Mesendoderm (in vitro differentiated cells): ENCODE measurements at regions not wholly inside any gene's neighbourhood (a gene's known extent, or its start where the extent isn't known, plus 50 kb on each side); places are given as distances from the start of the nearest gene placed in this dataset.

Experiments
- DNase-seq: peaks from one replicate; pipeline ENCODE4 v3.0.0; 2013
- H2AK5ac ChIP-seq: 2 replicates; pipeline ENCODE4 v1.6.1; 2013; ENCODE audit warnings: low read length, inconsistent platforms
- H2BK120ac ChIP-seq: 2 replicates; pipeline ENCODE4 v1.6.1; 2013; ENCODE audit warnings: low read depth, mild to moderate bottlenecking, low read length, moderate library complexity, mixed read lengths
- H2BK15ac ChIP-seq: replicated peaks from 2 replicates; pipeline ENCODE4 v1.6.1; 2013; ENCODE audit warnings: low read depth, mild to moderate bottlenecking, moderate library complexity
- H2BK5ac ChIP-seq: 2 replicates; pipeline ENCODE4 v1.6.1; 2013; ENCODE audit warnings: low read length, inconsistent platforms
- H3K18ac ChIP-seq: 2 replicates; pipeline ENCODE4 v1.6.1; 2013; ENCODE audit warnings: mild to moderate bottlenecking, low read length, mixed read lengths
- H3K23ac ChIP-seq: one replicate; pipeline ENCODE4 v1.6.1; 2013; ENCODE audit warnings: low read length
- H3K27ac ChIP-seq: 2 replicates; pipeline ENCODE4 v1.5.1; 2013; ENCODE audit warnings: low read depth, mild to moderate bottlenecking, inconsistent platforms, low read length, moderate library complexity
- H3K27me3 ChIP-seq: 2 replicates; pipeline ENCODE4 v1.6.1; 2013; ENCODE audit warnings: low read length, control low read depth, mild to moderate bottlenecking, inconsistent platforms; ENCODE audit not compliant: insufficient read depth, poor library complexity
- H3K36me3 ChIP-seq: 2 replicates; pipeline ENCODE4 v1.6.1; 2013; ENCODE audit warnings: low read length, inconsistent platforms; ENCODE audit not compliant: control insufficient read depth, insufficient read depth
- H3K4ac ChIP-seq: one replicate; pipeline ENCODE4 v1.6.1; 2013; ENCODE audit warnings: low read depth, mild to moderate bottlenecking, low read length, moderate library complexity
- H3K4me1 ChIP-seq: 2 replicates; pipeline ENCODE4 v1.6.1; 2013; ENCODE audit warnings: low read depth, low read length, inconsistent platforms; ENCODE audit not compliant: control insufficient read depth
- H3K4me2 ChIP-seq: 2 replicates; pipeline ENCODE4 v1.6.1; 2013; ENCODE audit warnings: low read length
- H3K4me3 ChIP-seq: 2 replicates; pipeline ENCODE4 v1.5.1; 2013; ENCODE audit warnings: mild to moderate bottlenecking, low read length
- H3K56ac ChIP-seq: one replicate; pipeline ENCODE4 v1.6.1; 2013; ENCODE audit warnings: low read length
- H3K79me1 ChIP-seq: 2 replicates; pipeline ENCODE4 v1.6.1; 2013; ENCODE audit warnings: low read length, inconsistent platforms
- H3K79me2 ChIP-seq: 2 replicates; pipeline ENCODE4 v1.6.1; 2013; ENCODE audit warnings: mild to moderate bottlenecking, low read length; ENCODE audit not compliant: control insufficient read depth, insufficient read depth
- H3K9ac ChIP-seq: 2 replicates; pipeline ENCODE4 v1.6.1; 2013; ENCODE audit warnings: low read length, inconsistent platforms
- H4K5ac ChIP-seq: one replicate; pipeline ENCODE4 v1.6.1; 2013; ENCODE audit warnings: low read length
- H4K8ac ChIP-seq: one replicate; pipeline ENCODE4 v1.6.1; 2013; ENCODE audit warnings: low read depth, mild to moderate bottlenecking, control low read depth, low read length, moderate library complexity
- WGBS: extraction: QIAGEN DNeasy Blood & Tissue Kit; methylation state at CpG from one replicate; pipeline ENCODE4 v1.1.7; 2013; ENCODE audit warnings: low lambda C conversion rate, missing lambda C conversion rate; ENCODE audit not compliant: insufficient coverage; ENCODE audit errors: extremely low coverage; 5-methylcytosine and 5-hydroxymethylcytosine counted together

GRCh38 chr6:90758741-90759140 is 171.9 kb upstream of the MAP3K7 start:
- Histone ChIP-seq H4K8ac (no peak overlapping the region), H3K79me1 (no peaks in the 10 kb centered on the region), H3K4ac (no peak overlapping the region), H3K18ac (no peak overlapping the region), H2BK120ac (no peak overlapping the region), H3K4me3 (no peak overlapping the region), H3K36me3 (no peaks in the 10 kb centered on the region), H3K4me2 (no peak overlapping the region), H2BK5ac (no peak overlapping the region), H4K5ac (no peak overlapping the region), H3K79me2 (no peaks in the 10 kb centered on the region), H2BK15ac (no peak overlapping the region), H2AK5ac (no peak overlapping the region), H3K56ac (no peak overlapping the region), H3K27ac (no peak overlapping the region), H3K4me1 (no peaks in the 10 kb centered on the region), H3K9ac (no peak overlapping the region), H3K27me3 (no peaks in the 10 kb centered on the region), H3K23ac (no peak overlapping the region)
- DNase-seq: peak; percentile 16
- WGBS: no CpG with 5 or more reads among the region's 3 CpGs

GRCh38 chr6:90753820-90754643 is 167.2 kb upstream of the MAP3K7 start:
- Histone ChIP-seq H3K27ac (no peak overlapping the region), H3K23ac (no peak overlapping the region), H2BK5ac (no peak overlapping the region), H3K79me1 (no peaks in the 10 kb centered on the region), H3K27me3 (no peaks in the 10 kb centered on the region), H3K36me3 (no peaks in the 10 kb centered on the region), H3K4me1 (no peaks in the 10 kb centered on the region), H4K5ac (no peak overlapping the region), H4K8ac (no peak overlapping the region), H2BK15ac (no peak overlapping the region), H3K4me3 (no peak overlapping the region), H3K4me2 (no peak overlapping the region), H2BK120ac (no peak overlapping the region), H3K56ac (no peak overlapping the region), H2AK5ac (no peak overlapping the region), H3K4ac (no peak overlapping the region), H3K9ac (no peak overlapping the region), H3K18ac (no peak overlapping the region), H3K79me2 (no peaks in the 10 kb centered on the region)
- WGBS: no CpG with 5 or more reads among the region's 8 CpGs
- DNase-seq: no peak

- H3K23ac ChIP-seq: no peak overlapping the region
- H3K79me2 ChIP-seq: no peaks in the 10 kb centered on the region
- no CpG with 5 or more reads among the region's 4 CpGs for WGBS
Measured at GRCh38 chr6:90739802-90740201, 152.9 kb upstream of the MAP3K7 start.

GRCh38 chr6:90739339-90739738 is 152.5 kb upstream of the MAP3K7 start:
- Histone ChIP-seq H3K27me3 (no peaks in the 10 kb centered on the region), H3K4ac (no peak overlapping the region), H3K79me2 (no peaks in the 10 kb centered on the region), H3K9ac (no peak overlapping the region), H4K5ac (no peak overlapping the region), H2BK5ac (no peak overlapping the region), H3K27ac (no peak overlapping the region), H3K18ac (no peak overlapping the region), H2AK5ac (no peak overlapping the region), H3K79me1 (no peaks in the 10 kb centered on the region), H3K4me2 (no peak overlapping the region), H4K8ac (no peak overlapping the region), H3K4me1 (no peaks in the 10 kb centered on the region), H3K56ac (no peak overlapping the region), H2BK15ac (no peak overlapping the region), H3K4me3 (no peak overlapping the region), H3K36me3 (no peaks in the 10 kb centered on the region), H2BK120ac (no peak overlapping the region), H3K23ac (no peak overlapping the region)
- WGBS: no CpG with 5 or more reads among the region's 7 CpGs
- peak; percentile 43 for DNase-seq

More at GRCh38 chr6:90739802-90740201, 152.9 kb upstream of the MAP3K7 start:
- H3K27ac ChIP-seq: no peak overlapping the region
- no peak overlapping the region for H2AK5ac ChIP-seq
- no peak overlapping the region for H3K9ac ChIP-seq
- H3K4me3 ChIP-seq: no peak overlapping the region
- no peak overlapping the region for H3K18ac ChIP-seq
- H4K8ac ChIP-seq: no peak overlapping the region
- no peak overlapping the region for H3K4me2 ChIP-seq
- H3K36me3 ChIP-seq: no peaks in the 10 kb centered on the region
- no peak overlapping the region for H2BK120ac ChIP-seq
- no peak overlapping the region for H4K5ac ChIP-seq
- no peak overlapping the region for H3K4ac ChIP-seq
- H3K4me1 ChIP-seq: no peaks in the 10 kb centered on the region
- no peak overlapping the region for H3K56ac ChIP-seq
- no peak for DNase-seq
- H3K79me1 ChIP-seq: no peaks in the 10 kb centered on the region
- no peaks in the 10 kb centered on the region for H3K27me3 ChIP-seq
- no peak overlapping the region for H2BK5ac ChIP-seq
- H2BK15ac ChIP-seq: no peak overlapping the region

GRCh38 chr6:90730151-90730673 is 143.3 kb upstream of the MAP3K7 start:
- DNase-seq: no peak
- Histone ChIP-seq H3K4ac (no peak overlapping the region), H3K56ac (no peak overlapping the region), H3K18ac (no peak overlapping the region), H3K4me1 (no peaks in the 10 kb centered on the region), H3K4me2 (no peak overlapping the region), H3K79me1 (no peaks in the 10 kb centered on the region), H3K23ac (no peak overlapping the region), H2BK5ac (no peak overlapping the region), H4K5ac (no peak overlapping the region), H3K79me2 (no peaks in the 10 kb centered on the region), H3K36me3 (no peaks in the 10 kb centered on the region), H3K27me3 (no peaks in the 10 kb centered on the region), H2AK5ac (no peak overlapping the region), H2BK120ac (no peak overlapping the region), H3K27ac (no peak overlapping the region), H3K4me3 (no peak overlapping the region), H2BK15ac (no peak overlapping the region), H4K8ac (no peak overlapping the region), H3K9ac (no peak overlapping the region)
- no CpG with 5 or more reads among the region's 2 CpGs for WGBS
